ENCODE measurements at regions not wholly inside any gene's neighbourhood (a gene's known extent, or its start where the extent isn't known, plus 50 kb on each side); places are given as distances from the start of the nearest gene placed in this dataset.
A peak's percentile ranks its signal among the peaks of the same experiment; 100 is the strongest.
"Not testable (repeated sequence)": the region's sequence is repeated elsewhere in the genome, so short reads cannot be mapped to it uniquely, and the experiment has no call there.

- peak; percentile 57 for TF ChIP-seq CTCF (IDR thresholded peaks at IDR 0.05)
- peaks cover 2% of the 10 kb centered on the region for H3K27me3 Mint-ChIP-seq (ENCODE audit: unreplicated experiment)
- H3K36me3 Mint-ChIP-seq (ENCODE audit: unreplicated experiment): no peaks in the 10 kb centered on the region
- peaks cover 15% of the 10 kb centered on the region for H3K9me3 Mint-ChIP-seq (ENCODE audit: unreplicated experiment)
- no peak overlapping the region for H3K27ac Mint-ChIP-seq (ENCODE audit: unreplicated experiment)
- DNase-seq (ENCODE audit: extremely low spot score, unreplicated experiment): no peak
- H3K4me3 Mint-ChIP-seq (ENCODE audit: unreplicated experiment): no peak overlapping the region
- H3K4me1 Mint-ChIP-seq (ENCODE audit: unreplicated experiment): no peaks in the 10 kb centered on the region
Observed at GRCh38 chr5:7261049-7261448, 134.9 kb upstream of the ADCY2 start.

GRCh38 chr5:7261900-7262299 is 134.0 kb upstream of the ADCY2 start:
- Mint-ChIP-seq H3K27ac (ENCODE audit: unreplicated experiment) (no peak overlapping the region), H3K36me3 (ENCODE audit: unreplicated experiment) (no peaks in the 10 kb centered on the region), H3K4me3 (ENCODE audit: unreplicated experiment) (no peak overlapping the region), H3K4me1 (ENCODE audit: unreplicated experiment) (no peaks in the 10 kb centered on the region), H3K27me3 (ENCODE audit: unreplicated experiment) (no peaks in the 10 kb centered on the region), H3K9me3 (ENCODE audit: unreplicated experiment) (peaks cover 15% of the 10 kb centered on the region)
- DNase-seq (ENCODE audit: extremely low spot score, unreplicated experiment): no peak
- no peak for TF ChIP-seq CTCF (IDR thresholded peaks at IDR 0.05)

GRCh38 chr5:7263398-7264015 is 132.4 kb upstream of the ADCY2 start:
- H3K27ac Mint-ChIP-seq (ENCODE audit: unreplicated experiment); H3K36me3 Mint-ChIP-seq (ENCODE audit: unreplicated experiment); H3K27me3 Mint-ChIP-seq (ENCODE audit: unreplicated experiment); DNase-seq (ENCODE audit: extremely low spot score, unreplicated experiment); H3K4me3 Mint-ChIP-seq (ENCODE audit: unreplicated experiment); H3K4me1 Mint-ChIP-seq (ENCODE audit: unreplicated experiment): not testable (repeated sequence)
- peaks cover 18% of the 10 kb centered on the region for H3K9me3 Mint-ChIP-seq (ENCODE audit: unreplicated experiment)

GRCh38 chr5:7265776-7266175 is 130.2 kb upstream of the ADCY2 start:
- not testable (repeated sequence) for H3K4me1 Mint-ChIP-seq (ENCODE audit: unreplicated experiment); H3K27ac Mint-ChIP-seq (ENCODE audit: unreplicated experiment)

GRCh38 chr5:7268722-7269121 is 127.2 kb upstream of the ADCY2 start:
- H3K36me3 Mint-ChIP-seq (ENCODE audit: unreplicated experiment); H3K27me3 Mint-ChIP-seq (ENCODE audit: unreplicated experiment); DNase-seq (ENCODE audit: extremely low spot score, unreplicated experiment); H3K4me3 Mint-ChIP-seq (ENCODE audit: unreplicated experiment); H3K4me1 Mint-ChIP-seq (ENCODE audit: unreplicated experiment); H3K27ac Mint-ChIP-seq (ENCODE audit: unreplicated experiment): not testable (repeated sequence)
- H3K9me3 Mint-ChIP-seq (ENCODE audit: unreplicated experiment): peaks cover 10% of the 10 kb centered on the region

More at GRCh38 chr5:7265776-7266175, 130.2 kb upstream of the ADCY2 start:
- not testable (repeated sequence) for DNase-seq (ENCODE audit: extremely low spot score, unreplicated experiment); H3K36me3 Mint-ChIP-seq (ENCODE audit: unreplicated experiment); H3K27me3 Mint-ChIP-seq (ENCODE audit: unreplicated experiment); H3K4me3 Mint-ChIP-seq (ENCODE audit: unreplicated experiment)
- H3K9me3 Mint-ChIP-seq (ENCODE audit: unreplicated experiment): peaks cover 18% of the 10 kb centered on the region

GRCh38 chr5:7269591-7270274 is 126.2 kb upstream of the ADCY2 start:
- no peak overlapping the region for H3K27ac Mint-ChIP-seq (ENCODE audit: unreplicated experiment)
- peaks cover 10% of the 10 kb centered on the region for H3K9me3 Mint-ChIP-seq (ENCODE audit: unreplicated experiment)
- no peak for TF ChIP-seq CTCF (IDR thresholded peaks at IDR 0.05)
- H3K27me3 Mint-ChIP-seq (ENCODE audit: unreplicated experiment): no peaks in the 10 kb centered on the region
- no peak overlapping the region for H3K4me3 Mint-ChIP-seq (ENCODE audit: unreplicated experiment)
- H3K4me1 Mint-ChIP-seq (ENCODE audit: unreplicated experiment): no peaks in the 10 kb centered on the region
- no peak for DNase-seq (ENCODE audit: extremely low spot score, unreplicated experiment)
- H3K36me3 Mint-ChIP-seq (ENCODE audit: unreplicated experiment): no peaks in the 10 kb centered on the region
